ENCODE measurements at regions not wholly inside any gene's neighbourhood (a gene's known extent, or its start where the extent isn't known, plus 50 kb on each side); places are given as distances from the start of the nearest gene placed in this dataset.
"Not testable (repeated sequence)": the region's sequence is repeated elsewhere in the genome, so short reads cannot be mapped to it uniquely, and the experiment has no call there.

GRCh38 chrY:21735489-21736060 lies 158.8 kb downstream of the RBMY1D start:
- TF ChIP-seq CTCF, POLR2AphosphoS5, POLR2A, EP300 (IDR thresholded peaks at IDR 0.05): not testable (repeated sequence)
